ENCODE measurements at regions not wholly inside any gene's neighbourhood (a gene's known extent, or its start where the extent isn't known, plus 50 kb on each side); places are given as distances from the start of the nearest gene placed in this dataset.

DNA sequence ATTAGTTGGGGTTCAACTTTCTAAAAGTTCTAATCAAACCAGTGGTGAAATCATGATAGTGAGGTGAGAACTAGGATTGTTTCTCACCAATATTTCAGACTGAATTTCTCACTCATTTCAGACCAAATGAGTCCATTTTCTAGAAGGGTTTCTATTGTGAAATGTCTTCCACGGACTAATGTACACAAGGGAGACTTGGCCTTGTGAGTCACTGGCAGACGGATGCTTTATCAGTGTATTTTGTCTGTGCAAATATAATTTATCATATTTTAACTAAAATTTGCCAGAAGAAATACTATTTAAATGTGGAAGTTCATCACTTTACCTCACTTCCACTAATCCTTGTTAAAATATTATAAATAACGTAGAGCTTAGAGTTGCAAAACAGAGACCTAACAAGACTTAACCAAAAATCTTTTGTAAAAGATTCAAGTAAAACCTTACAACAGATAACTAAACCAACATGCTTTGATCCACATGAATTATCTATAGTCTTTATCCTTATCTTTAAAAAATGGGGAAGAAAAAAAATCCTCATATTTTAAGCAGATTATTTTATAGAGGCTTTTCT is 506.0 kb upstream of the FAM241A start:
- H2AK5ac ChIP-seq (ENCODE audit: low read depth, low read length) = no peak overlapping the region
- H3K14ac ChIP-seq (ENCODE audit: insufficient read length) = no peak overlapping the region
- WGBS, 2 experiments (ENCODE audit: extremely low coverage in 1 of 2, insufficient coverage in 1 of 2, insufficient read length in 1 of 2, insufficient replicate concordance in 2 of 2, low coverage in 1 of 2, low lambda C conversion rate in 2 of 2, missing lambda C conversion rate in 1 of 2) = 97% methylated on average over 3 of the region's 3 CpGs; no CpG with 5 or more reads in 1 of the 2 experiments
- no peaks in the 10 kb centered on the region for H4K20me1 ChIP-seq (replicated peaks in 1 of 2; ENCODE audit: control insufficient read depth in 1 of 2, insufficient read depth in 2 of 2, low read length in 2 of 2)
- ChIA-PET CTCF (ENCODE audit: partially characterized antibody) (no interaction called here), POLR2A (ENCODE audit: partially characterized antibody) (no interaction called here)
- no peak overlapping the region for H3K4me3 ChIP-seq (ENCODE audit: extremely low read depth in 1 of 4, insufficient read depth in 2 of 4, low read depth in 3 of 4, low read length in 4 of 4)
- H3K27ac ChIP-seq (ENCODE audit: low read depth, low read length) = no peak overlapping the region
- H3K23ac ChIP-seq (ENCODE audit: insufficient read length) = no peak overlapping the region
- H3K4ac ChIP-seq (replicated peaks; ENCODE audit: insufficient read length, low read depth, low read length) = no peak overlapping the region
- H4K5ac ChIP-seq (ENCODE audit: insufficient read length, low read depth, low read length) = no peak overlapping the region
- H3K79me2 ChIP-seq (ENCODE audit: control insufficient read depth in 1 of 2, insufficient read depth in 2 of 2, low read length in 2 of 2) = no peaks in the 10 kb centered on the region
- no peak overlapping the region for H2BK20ac ChIP-seq (ENCODE audit: low read length)
- H3K79me1 ChIP-seq (ENCODE audit: low read depth, low read length) = no peaks in the 10 kb centered on the region
- no peak overlapping the region for H4K91ac ChIP-seq (replicated peaks; ENCODE audit: insufficient read length, low read length)
- no peak overlapping the region for H3K56ac ChIP-seq (replicated peaks; ENCODE audit: insufficient read length, low read depth, low read length)
- DNase-seq (ENCODE audit: low read depth in 1 of 2, low spot score in 2 of 2) (no peak), FAIRE-seq (no peak)
- H2BK15ac ChIP-seq (ENCODE audit: low read length) = no peak overlapping the region
- H2BK5ac ChIP-seq (ENCODE audit: low read depth, low read length) = no peak overlapping the region
- no peak overlapping the region for H3K18ac ChIP-seq (ENCODE audit: extremely low read depth, low read length)
- no peaks in the 10 kb centered on the region for H3K4me1 ChIP-seq (replicated peaks in 1 of 4; ENCODE audit: control insufficient read depth in 3 of 4, insufficient read depth in 4 of 4, low read length in 3 of 4)
- no peak overlapping the region for H2BK120ac ChIP-seq (replicated peaks; ENCODE audit: low read depth, low read length)
- H3K27me3 ChIP-seq (replicated peaks in 1 of 4; ENCODE audit: control insufficient read depth in 3 of 4, extremely low read depth in 1 of 4, insufficient read depth in 3 of 4, low read length in 3 of 4) = no peaks in the 10 kb centered on the region
- TF ChIP-seq RAD21 (IDR thresholded peaks at IDR 0.05 in 1 of 2, conservative IDR thresholded peaks at IDR 0.05 in 1 of 2; ENCODE audit: low read depth in 2 of 2, low read length in 2 of 2) (no peak), CEBPB (IDR thresholded peaks at IDR 0.05; ENCODE audit: low read depth, low read length) (no peak)
- no peak overlapping the region for H3K9ac ChIP-seq (replicated peaks in 1 of 4; ENCODE audit: extremely low read depth in 1 of 4, low read depth in 3 of 4, low read length in 3 of 4)
- H2AFZ ChIP-seq (ENCODE audit: low read length) = no peak overlapping the region
- H3K36me3 ChIP-seq (ENCODE audit: control insufficient read depth in 2 of 4, insufficient read depth in 4 of 4, low read length in 3 of 4) = no peaks in the 10 kb centered on the region
- H2BK12ac ChIP-seq (ENCODE audit: low read depth, low read length) = no peak overlapping the region
- H3K9me3 ChIP-seq (ENCODE audit: insufficient read depth in 2 of 2, low read depth in 1 of 2, low read length in 1 of 2) = no peaks in the 10 kb centered on the region
- no peaks in the 10 kb centered on the region for H3K23me2 ChIP-seq (ENCODE audit: low read depth, low read length)
- H3K4me2 ChIP-seq (ENCODE audit: insufficient read depth in 1 of 2, low read depth in 2 of 2, low read length in 2 of 2) = no peak overlapping the region
- no peak overlapping the region for H4K8ac ChIP-seq (ENCODE audit: extremely low read depth, insufficient read depth, low read length)
